Chondrocyte (in vitro differentiated cells): ENCODE measurements at regions not wholly inside any gene's neighbourhood (a gene's known extent, or its start where the extent isn't known, plus 50 kb on each side); places are given as distances from the start of the nearest gene placed in this dataset.

ENCODE experiments used
- DNase-seq: peaks from one replicate; pipeline ENCODE4 v3.0.0; 2021; ENCODE audit warnings: mixed read lengths, low spot score
- H3K27ac Mint-ChIP-seq: one replicate; pipeline ENCODE4 v1.8.0; 2021; ENCODE audit warnings: mild to moderate bottlenecking, moderate library complexity, mixed read lengths; ENCODE audit not compliant: unreplicated experiment
- H3K27me3 Mint-ChIP-seq: 2 replicates; pipeline ENCODE4 v1.8.0; 2021; ENCODE audit warnings: low read depth, mixed read lengths
- H3K36me3 Mint-ChIP-seq: 2 replicates; pipeline ENCODE4 v1.8.0; 2021; ENCODE audit warnings: low read depth, mixed read lengths
- H3K4me1 Mint-ChIP-seq: 2 replicates; pipeline ENCODE4 v1.8.0; 2021; ENCODE audit warnings: low read depth, mild to moderate bottlenecking, mixed read lengths
- H3K4me3 Mint-ChIP-seq: one replicate; pipeline ENCODE4 v1.8.0; 2021; ENCODE audit warnings: mild to moderate bottlenecking, moderate library complexity, mixed read lengths; ENCODE audit not compliant: unreplicated experiment
- H3K9me3 Mint-ChIP-seq: 2 replicates; pipeline ENCODE4 v1.8.0; 2021; ENCODE audit warnings: low read depth, mixed read lengths
- TF ChIP-seq, protein P1 (sequence below): fragments of 200-600 bp; sonication (generic); IDR thresholded peaks from 2 replicates; pipeline ENCODE4 v1.5.0; 2021; ENCODE audit warnings: antibody characterized with exemption, mild to moderate bottlenecking, moderate library complexity

DNA sequence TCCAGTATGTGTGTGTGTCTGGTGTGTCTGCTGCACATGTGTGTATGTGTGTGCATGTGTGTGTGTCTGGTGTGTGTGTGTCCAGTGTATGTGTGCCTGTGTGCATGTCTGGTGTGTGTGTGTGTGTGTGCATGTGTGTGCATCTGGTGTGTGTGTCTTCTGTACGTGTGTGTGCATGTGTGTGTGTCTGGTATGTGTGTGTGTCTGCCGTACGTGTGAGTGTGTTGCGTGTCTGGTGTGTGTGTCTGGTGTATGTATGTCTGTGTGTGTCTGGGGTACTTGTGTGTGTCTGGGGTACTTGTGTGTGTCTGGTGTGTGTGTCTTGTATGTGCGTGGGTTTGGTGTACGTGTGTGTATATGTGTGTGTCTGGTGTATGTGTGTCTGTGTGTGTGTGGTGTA lies 289.1 kb upstream of the SHH start:
- Mint-ChIP-seq H3K27ac (no peak overlapping the region), H3K27me3 (no peaks in the 10 kb centered on the region), H3K9me3 (peaks cover 4% of the 10 kb centered on the region), H3K4me3 (no peak overlapping the region), H3K36me3 (no peaks in the 10 kb centered on the region), H3K4me1 (no peaks in the 10 kb centered on the region)
- DNase-seq = no peak
- TF ChIP-seq, protein P1, sequence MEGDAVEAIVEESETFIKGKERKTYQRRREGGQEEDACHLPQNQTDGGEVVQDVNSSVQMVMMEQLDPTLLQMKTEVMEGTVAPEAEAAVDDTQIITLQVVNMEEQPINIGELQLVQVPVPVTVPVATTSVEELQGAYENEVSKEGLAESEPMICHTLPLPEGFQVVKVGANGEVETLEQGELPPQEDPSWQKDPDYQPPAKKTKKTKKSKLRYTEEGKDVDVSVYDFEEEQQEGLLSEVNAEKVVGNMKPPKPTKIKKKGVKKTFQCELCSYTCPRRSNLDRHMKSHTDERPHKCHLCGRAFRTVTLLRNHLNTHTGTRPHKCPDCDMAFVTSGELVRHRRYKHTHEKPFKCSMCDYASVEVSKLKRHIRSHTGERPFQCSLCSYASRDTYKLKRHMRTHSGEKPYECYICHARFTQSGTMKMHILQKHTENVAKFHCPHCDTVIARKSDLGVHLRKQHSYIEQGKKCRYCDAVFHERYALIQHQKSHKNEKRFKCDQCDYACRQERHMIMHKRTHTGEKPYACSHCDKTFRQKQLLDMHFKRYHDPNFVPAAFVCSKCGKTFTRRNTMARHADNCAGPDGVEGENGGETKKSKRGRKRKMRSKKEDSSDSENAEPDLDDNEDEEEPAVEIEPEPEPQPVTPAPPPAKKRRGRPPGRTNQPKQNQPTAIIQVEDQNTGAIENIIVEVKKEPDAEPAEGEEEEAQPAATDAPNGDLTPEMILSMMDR = no peak

DNA sequence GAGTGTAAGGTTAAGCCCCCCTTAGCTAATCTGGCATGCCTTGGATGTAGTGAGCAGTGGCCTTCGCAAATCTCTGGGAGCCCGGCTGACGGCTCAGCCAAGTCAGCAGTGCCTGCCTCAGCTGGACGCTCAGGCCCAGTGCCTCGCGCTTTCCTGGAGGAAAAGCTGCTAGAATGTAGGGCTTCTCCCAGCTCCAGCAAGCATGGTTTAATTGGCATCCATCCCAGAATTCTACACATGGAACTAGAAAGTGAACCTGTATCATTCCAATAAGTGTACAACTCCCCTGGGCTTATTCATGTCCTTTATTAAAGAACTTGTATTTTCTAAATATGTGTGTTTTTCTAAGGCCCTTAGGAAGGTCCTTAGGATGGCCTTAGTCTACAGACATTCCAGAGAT lies 287.8 kb upstream of the SHH start:
- Mint-ChIP-seq H3K4me3 (no peak overlapping the region), H3K4me1 (no peaks in the 10 kb centered on the region), H3K27ac (no peak overlapping the region), H3K9me3 (peaks cover 4% of the 10 kb centered on the region), H3K36me3 (no peaks in the 10 kb centered on the region), H3K27me3 (no peaks in the 10 kb centered on the region)
- TF ChIP-seq, protein P1 = no peak
- no peak for DNase-seq

- no peak for DNase-seq
- Mint-ChIP-seq H3K36me3 (no peaks in the 10 kb centered on the region), H3K4me3 (no peak overlapping the region), H3K4me1 (no peaks in the 10 kb centered on the region), H3K27me3 (no peaks in the 10 kb centered on the region), H3K9me3 (peaks cover 4% of the 10 kb centered on the region), H3K27ac (no peak overlapping the region)
- TF ChIP-seq, protein P1 = no peak
Observed at GRCh38 chr7:156099085-156099484, 286.8 kb upstream of the SHH start.

GRCh38 chr7:156096771-156097538 lies 284.7 kb upstream of the SHH start:
- H3K36me3 Mint-ChIP-seq = no peaks in the 10 kb centered on the region
- no peak for DNase-seq
- no peak overlapping the region for H3K27ac Mint-ChIP-seq
- H3K4me1 Mint-ChIP-seq = no peaks in the 10 kb centered on the region
- peaks cover 4% of the 10 kb centered on the region for H3K9me3 Mint-ChIP-seq
- TF ChIP-seq, protein P1 = no peak
- H3K4me3 Mint-ChIP-seq = no peak overlapping the region
- no peaks in the 10 kb centered on the region for H3K27me3 Mint-ChIP-seq

DNA sequence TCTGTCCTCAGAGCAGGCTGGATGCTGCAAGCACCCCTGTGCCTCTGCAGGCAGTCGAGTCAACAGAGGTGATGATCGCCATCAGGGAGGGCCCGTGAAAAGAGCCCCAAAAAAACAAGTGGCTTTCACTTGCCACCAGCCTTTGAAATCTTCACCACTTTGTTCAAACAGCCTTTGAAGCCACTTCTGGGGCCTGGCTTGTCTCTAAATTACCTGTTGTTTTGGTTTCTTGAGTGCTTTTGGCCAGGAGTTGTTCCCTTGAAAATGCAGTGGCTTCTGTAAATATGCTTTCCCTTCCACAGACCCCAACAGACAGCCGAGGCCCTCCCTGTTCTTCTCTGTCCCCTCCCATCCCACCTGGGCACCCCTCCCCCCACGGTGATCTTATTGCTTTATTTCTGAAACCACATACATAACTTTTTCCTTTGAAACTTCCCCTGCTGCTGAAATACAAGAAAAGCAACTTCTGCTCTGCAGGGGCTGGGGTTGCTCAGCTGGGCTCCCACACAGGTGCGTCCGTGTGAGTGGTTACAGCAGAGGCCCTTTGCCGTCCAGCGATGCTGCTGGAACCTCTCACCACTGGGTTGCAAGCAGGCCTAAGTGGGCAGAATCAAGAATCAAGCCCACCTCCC lies 283.8 kb upstream of the SHH start:
- no peak for DNase-seq
- TF ChIP-seq, protein P1 = no peak
- no peak overlapping the region for H3K27ac Mint-ChIP-seq
- no peaks in the 10 kb centered on the region for H3K27me3 Mint-ChIP-seq
- H3K4me3 Mint-ChIP-seq = no peak overlapping the region
- peaks cover 4% of the 10 kb centered on the region for H3K9me3 Mint-ChIP-seq
- no peaks in the 10 kb centered on the region for H3K36me3 Mint-ChIP-seq
- no peaks in the 10 kb centered on the region for H3K4me1 Mint-ChIP-seq
